Lung microvascular endothelial cell (primary cell): ENCODE measurements at regions not wholly inside any gene's neighbourhood (a gene's known extent, or its start where the extent isn't known, plus 50 kb on each side); places are given as distances from the start of the nearest gene placed in this dataset.

Experiments
- DNase-seq, 2 donors: peaks; one replicate each; pipeline versions ENCODE4 v3.0.0 to v3.0.0-alpha.2; 2010; ENCODE audit warnings: low read depth in 2 of 2

DNA sequence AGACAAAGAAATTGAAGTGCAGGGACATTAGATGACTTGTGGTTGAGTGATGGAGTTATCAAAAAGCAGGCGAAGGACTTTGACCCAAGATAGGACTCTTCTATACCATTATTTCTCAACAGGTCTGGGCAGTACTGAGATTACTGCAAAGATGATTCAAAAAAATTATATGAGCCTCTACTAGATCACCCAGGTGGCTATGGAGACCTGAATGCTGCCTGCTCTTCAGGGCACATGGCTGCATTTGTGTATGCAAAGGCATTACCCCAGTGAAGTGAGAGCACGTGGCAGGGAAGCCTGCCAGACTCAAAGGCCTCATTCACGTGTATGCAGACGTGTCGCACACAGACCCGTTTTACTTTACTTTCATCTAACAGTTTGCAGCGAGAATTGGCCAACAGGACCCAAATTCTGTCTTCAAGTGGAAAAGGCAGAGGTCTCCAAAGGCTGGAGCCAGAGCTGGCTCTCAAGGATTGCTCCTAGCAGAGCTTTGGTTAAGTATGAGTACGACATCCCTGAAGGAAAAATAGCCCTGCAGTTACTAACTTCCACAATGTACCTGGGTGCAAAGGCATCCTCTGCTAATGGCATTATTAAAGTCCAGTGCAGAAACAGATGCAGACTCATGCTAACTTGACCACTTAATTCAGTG, 113.8 kb upstream of the ARMC2 start:
- DNase-seq, result no peak

GRCh38 chr6:108735310-108736001, 112.8 kb upstream of the ARMC2 start:
- no peak for DNase-seq

GRCh38 chr6:108736002-108736361, 112.2 kb upstream of the ARMC2 start:
- DNase-seq, result no peak

- DNase-seq, result peak; percentile 74 to 95
Observed at GRCh38 chr6:108736832-108737231, 111.4 kb upstream of the ARMC2 start.

DNA sequence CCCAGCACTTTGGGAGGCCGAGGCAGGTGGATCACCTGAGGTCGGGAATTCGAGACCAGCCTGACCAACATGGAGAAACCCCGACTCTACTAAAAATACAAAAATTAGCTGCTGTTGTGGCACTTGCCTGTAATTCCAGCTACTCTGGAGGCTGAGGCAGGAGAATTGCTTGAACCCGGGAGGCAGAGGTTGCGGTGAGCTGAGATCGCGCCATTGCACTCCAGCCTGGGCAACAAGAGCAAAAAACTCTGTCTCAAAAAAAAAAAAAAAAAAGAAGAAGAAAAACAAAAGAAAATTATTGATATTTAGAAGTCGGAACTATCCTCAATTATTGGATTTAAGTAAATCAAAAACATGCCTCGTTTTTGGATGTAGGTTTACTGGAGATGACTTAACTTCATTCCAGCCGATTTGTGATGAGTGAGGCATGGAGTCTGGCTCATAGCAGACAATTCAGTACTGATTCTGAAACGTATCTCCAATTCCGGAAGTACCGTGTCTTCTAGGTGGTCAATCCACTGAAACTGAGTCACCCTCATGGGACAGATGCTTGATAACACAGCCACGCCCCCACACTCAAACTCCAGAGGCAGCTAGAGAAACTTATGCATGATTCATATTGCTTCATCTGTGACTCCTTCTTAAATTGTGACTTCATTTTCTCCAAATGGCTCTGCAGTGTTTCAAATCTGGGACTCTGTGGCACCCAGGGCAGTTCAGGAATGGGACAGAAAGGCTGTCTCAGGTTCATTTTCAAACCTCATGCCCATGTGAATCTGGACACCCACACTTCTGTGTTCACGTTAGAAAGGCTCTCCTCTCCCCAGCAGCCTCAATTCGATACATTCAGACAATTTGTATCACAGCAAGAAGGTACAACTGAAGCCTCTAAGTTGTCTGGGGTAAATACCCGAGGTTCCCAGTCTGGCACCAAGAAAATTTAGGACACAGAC, 110.4 kb upstream of the ARMC2 start:
- DNase-seq, result peak in 1 of 2 donors; percentile 95

DNA sequence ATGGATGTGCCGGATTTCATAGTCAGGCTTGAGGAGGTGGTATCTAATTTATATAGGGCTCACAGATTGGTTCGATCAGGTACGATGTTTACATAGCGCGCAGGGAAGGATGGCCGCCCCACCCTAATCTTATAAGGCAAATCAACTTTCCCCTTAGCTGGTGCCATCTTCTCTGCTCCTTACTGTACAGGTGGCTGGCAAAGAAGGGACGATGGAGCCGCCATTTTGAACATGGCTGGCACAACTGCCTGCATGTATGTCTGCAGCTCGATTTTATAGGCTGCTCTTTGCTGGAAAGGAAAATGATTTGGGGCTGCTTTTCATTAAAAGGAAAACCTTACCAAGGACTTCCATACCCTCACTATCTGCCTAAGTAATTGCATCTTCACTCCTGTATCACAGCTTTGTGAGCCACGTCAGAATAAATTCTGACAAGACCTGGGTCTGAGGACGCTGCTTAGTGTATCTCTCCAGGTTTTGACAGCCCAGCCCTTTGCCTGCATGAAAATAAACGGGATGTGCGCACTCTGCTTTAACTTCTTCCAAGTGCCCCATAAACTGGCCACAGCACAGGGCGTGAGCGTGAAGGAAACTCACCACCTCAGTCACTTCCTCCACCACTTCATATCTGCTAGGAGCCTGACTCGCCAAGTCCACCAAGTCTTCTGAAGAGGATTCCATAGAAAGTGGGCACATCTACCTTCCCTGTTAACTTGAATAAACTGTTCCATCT, 109.4 kb upstream of the ARMC2 start:
- DNase-seq, result peak in 1 of 2 donors; percentile 55

DNA sequence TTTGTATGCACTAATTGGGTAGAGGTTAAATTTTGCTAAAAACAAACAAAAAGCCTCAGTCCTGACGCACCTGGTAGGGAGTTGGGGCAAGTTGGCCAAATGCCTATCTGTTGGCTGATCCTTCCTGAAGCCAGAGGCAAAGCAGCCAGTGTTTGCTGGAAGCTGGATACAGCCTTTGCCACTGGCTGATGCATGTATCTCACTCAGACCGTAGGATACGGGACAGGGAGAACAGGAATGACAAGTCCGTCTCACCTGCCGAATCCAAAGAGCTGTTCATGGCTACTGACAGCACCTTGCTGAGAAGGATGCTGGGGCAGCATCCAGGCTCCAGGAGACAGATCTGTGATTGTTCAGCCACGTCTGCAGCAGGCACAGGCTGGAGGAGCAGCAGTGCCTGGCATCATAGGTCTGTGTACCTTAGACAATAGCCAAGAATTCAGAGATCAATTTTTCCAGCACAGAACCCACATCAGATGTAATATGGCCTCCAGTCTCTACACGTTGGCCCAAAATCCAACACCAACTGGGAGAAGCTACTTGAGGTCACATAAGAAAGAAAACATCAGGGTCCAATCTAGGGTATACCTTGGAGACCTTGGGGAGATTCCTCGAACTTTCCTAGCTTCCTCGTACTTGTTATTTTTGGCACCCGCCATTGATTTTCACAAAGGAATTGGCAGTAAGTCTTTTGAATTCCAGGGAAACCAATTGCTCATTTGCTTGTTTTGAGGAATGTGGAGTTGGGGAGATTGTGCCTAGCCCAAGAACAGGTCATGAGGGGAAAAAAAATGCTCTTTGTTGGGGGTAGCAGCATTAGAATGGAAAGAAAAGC, 108.5 kb upstream of the ARMC2 start:
- DNase-seq, result peak; percentile 23 to 36

DNA sequence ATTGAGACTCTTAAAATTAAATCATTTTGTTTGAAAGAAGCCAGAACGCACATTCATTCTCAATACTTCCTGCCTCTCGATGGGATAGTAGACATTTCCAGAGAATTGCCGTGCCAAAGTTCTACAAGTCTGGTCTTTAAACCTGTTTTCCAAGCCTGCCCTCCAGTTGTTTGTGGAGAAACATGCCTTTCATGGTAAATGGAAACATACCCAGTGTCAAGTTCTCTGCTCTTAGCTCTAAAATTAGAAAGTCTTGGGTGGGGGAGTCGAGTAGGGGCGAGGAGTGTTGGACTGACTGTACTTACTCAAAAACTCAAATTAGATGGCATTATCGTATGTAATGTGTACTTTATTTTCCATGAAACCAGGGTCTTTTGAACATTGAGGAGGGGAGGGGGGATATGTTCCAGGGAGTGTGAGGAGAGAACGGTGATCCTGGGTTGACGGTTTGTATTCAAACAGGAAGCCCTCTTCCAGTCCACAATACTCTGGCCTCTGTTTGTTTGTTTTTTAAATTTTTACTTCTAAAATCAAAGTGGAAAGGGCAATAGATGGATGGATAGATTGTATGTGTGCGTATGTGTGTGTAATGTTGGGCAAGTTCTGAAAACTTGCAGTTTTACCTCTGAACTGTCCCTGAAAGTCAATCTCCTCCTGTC, 106.8 kb upstream of the ARMC2 start:
- DNase-seq, result no peak

DNA sequence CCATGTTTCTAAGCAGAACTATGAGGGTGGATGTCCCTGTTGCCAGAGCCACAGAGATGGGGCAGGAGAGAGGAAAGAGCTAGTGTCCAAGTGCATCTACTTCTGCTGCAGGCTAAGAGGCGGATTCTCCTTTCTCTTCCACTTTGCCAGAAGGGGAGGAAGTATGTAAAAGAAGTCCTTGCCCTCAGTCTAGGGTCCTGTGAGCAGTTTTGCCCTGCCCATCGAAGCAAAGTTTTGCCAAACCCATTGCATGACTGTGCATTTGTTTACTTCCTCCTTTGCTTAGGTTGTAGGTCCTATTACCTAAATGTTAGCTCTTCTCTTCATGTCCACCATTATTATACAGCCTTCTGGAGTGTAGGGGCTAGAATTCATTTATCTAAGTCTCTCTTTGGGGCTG, 106.2 kb upstream of the ARMC2 start:
- no peak for DNase-seq

GRCh38 chr6:108744244-108744972, 103.8 kb upstream of the ARMC2 start:
- DNase-seq, result no peak

GRCh38 chr6:108744996-108745395, 103.2 kb upstream of the ARMC2 start:
- DNase-seq, result no peak

DNA sequence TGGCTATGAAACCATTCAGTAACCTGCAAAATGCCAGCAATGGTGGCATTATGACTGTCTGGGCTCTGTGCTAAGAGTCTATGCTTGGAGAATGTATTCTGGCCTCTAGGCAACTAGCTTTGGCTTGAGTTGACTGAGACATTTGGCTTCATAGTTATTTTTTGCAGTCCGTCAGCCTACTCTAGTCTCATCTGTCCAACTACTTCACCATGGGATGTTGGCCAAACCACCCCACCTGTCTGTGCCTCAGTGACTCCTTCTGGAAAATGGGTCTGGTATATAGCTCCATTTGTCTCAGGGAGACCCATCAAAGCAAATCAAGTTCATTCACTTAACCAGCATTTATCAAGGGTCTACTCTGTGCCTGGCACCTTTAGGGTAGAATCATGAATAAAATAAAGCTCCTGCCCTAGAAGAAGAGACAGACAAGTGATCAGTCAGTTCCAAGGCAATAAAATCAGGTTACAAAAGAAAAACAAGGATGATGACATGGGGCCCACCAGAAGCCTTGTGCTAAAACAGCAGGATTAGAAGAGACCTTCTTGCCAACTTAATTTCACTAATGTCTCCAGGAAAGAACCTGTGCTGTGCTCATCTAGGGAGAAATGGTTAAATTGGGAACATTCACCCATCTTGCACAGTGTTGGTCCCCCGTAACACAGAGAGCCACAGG, 102.4 kb upstream of the ARMC2 start:
- no peak for DNase-seq

GRCh38 chr6:108746366-108746765, 101.9 kb upstream of the ARMC2 start:
- no peak for DNase-seq

DNA sequence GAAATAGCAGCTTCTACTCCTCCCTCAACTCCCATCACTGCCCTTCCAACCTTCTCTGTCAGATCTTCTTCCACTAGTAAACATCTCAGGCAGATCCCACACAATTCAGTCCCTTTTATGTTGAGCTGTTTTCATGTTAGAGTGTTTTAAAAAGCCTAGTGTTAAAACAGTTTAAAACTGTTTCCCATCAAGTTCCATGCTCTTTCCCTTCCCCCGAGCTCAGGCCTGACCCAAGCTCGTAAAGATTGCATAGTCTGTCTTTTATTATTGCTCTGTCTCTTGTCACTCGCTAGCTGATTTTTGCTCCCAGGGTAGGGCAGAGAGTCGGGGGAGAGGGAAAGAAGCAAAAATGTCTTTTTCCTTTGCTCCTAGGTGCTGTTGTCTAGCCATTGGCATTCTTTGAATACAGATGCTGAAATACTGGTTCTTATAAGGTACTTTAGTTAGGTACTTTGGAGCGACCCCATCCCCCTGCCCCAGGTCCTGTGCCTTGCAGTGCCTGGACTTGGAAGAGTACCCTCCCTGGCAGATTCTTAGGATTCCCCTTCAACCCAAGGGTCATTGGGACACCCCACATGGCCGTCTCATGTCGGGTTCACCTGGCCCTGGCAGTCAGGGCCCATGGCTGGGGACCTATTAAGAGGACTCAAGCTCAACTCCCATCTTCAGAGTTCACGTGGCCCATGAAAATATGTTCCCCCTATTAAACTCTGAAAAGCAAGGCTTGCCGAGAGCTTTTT, 101.2 kb upstream of the ARMC2 start:
- no peak for DNase-seq

DNA sequence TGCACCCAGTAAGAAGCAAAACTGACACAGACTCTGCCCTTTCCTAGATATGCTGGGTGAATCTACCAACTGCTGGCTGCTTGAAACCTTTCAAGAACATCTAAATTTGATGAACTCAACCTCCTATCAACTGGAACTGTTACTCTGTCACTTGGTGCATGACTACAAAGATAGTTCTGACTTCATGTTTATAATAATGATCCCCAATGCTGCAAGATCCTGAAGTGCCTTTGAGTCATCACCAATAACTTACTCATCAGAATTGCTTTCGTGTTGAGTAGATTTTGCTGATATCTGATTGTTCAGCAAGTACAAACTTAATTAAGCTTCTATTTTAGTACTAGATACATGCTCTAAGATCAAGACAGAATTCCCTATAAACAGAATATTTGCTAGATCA, 100.2 kb upstream of the ARMC2 start:
- DNase-seq, result no peak

DNA sequence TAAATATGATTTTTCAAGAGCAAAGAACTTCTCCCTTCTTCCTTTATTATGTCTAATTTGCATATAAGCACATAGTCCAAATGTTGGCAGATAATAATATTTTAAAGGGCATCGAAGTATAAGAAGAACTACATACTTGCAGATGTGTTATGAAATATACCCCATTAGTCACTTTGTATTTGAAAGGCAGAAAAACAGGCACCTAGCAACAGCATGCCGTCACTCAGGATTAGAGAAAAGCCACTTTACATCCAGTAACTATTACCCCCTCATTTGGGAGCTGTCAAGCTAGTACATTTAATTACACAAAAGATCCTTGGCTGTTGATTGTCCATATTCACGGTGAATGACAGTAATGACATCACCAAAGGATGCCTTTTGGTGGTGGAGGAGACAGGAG, 99.3 kb upstream of the ARMC2 start:
- no peak for DNase-seq

DNA sequence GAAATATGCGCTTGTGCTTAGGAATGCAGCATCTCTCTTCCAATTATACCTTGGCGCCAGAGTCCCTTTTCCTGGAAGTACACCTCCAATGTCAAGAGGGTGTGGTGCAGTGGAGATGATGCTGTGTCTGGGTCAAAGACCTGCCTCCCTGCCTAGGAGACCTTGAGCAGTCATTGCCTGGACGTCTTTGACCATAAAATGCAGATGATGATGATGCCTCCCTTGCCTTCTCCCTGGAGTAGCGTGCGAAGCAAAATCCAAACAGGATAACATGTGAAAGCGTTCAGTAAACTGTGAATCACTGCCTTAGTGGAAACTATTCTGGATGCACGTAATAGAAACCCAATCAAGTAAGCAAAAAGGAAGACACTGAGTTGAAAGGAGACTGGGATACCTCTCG, 97.4 kb upstream of the ARMC2 start:
- DNase-seq, result no peak

DNA sequence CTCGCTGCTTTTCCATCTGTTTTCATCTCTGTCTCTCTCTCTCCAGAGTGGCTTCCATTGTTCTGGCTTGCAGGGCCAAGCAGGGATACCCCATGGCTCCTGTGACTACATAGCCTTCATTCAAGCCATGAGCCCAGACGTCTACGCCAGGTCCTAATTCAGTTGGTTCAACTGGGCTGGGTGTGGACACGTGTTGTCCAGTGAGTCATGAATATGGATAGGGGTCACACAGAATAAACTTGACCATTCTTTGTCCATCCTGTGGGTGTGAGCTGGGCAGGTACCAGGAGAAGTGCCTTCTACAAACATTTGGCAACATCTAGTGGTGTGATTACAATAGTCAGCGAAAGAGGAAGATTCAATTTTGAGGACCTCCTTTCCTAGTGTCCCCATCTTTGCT, 96.9 kb upstream of the ARMC2 start:
- no peak for DNase-seq
